Stimulated activated CD8-positive, alpha-beta memory T cell treated with anti-CD3 and anti-CD28 coated beads, Interleukin-15, amount 100 ng/mL, for 4 hours (primary cell): ENCODE measurements at regions not wholly inside any gene's neighbourhood (a gene's known extent, or its start where the extent isn't known, plus 50 kb on each side); places are given as distances from the start of the nearest gene placed in this dataset.
"Not testable (repeated sequence)": the region's sequence is repeated elsewhere in the genome, so short reads cannot be mapped to it uniquely, and the experiment has no call there.

Source experiments
- DNase-seq, 2 donors: peaks; one replicate each; pipeline ENCODE4 v3.0.0-alpha.2; 2020; ENCODE audit warnings: low read depth in 2 of 2

GRCh38 chr5:40137223-40137622 lies 542.5 kb upstream of the PTGER4 start:
- DNase-seq, result no peak

GRCh38 chr5:40134883-40135520 lies 544.7 kb upstream of the PTGER4 start:
- no peak for DNase-seq

- DNase-seq, result no peak
Measured at GRCh38 chr5:40124367-40124766, 555.3 kb upstream of the PTGER4 start.

GRCh38 chr5:40121236-40121635 lies 558.5 kb upstream of the PTGER4 start:
- no peak for DNase-seq

- no peak for DNase-seq
Measured at GRCh38 chr5:40112875-40113274, 566.8 kb upstream of the PTGER4 start.

- DNase-seq, result not testable (repeated sequence)
Measured at GRCh38 chr5:40111036-40111435, 568.7 kb upstream of the PTGER4 start.

GRCh38 chr5:40108764-40109390 lies 570.8 kb upstream of the PTGER4 start:
- not testable (repeated sequence) for DNase-seq

GRCh38 chr5:40107786-40108185 lies 571.9 kb upstream of the PTGER4 start:
- DNase-seq, result not testable (repeated sequence)

GRCh38 chr5:40106847-40107246 lies 572.9 kb upstream of the PTGER4 start:
- DNase-seq, result no peak

GRCh38 chr5:40098313-40098712 lies 581.4 kb upstream of the PTGER4 start:
- no peak for DNase-seq

- DNase-seq, result no peak
Measured at GRCh38 chr5:40093550-40093949, 586.2 kb upstream of the PTGER4 start.

- no peak for DNase-seq
Measured at GRCh38 chr5:40089269-40089668, 590.4 kb upstream of the PTGER4 start.

GRCh38 chr5:40084614-40085013 lies 595.1 kb upstream of the PTGER4 start:
- DNase-seq, result no peak

GRCh38 chr5:40082313-40082712 lies 597.4 kb upstream of the PTGER4 start:
- DNase-seq, result no peak

GRCh38 chr5:40080191-40080590 lies 599.5 kb upstream of the PTGER4 start:
- DNase-seq, result no peak

GRCh38 chr5:40078898-40079575 lies 600.7 kb upstream of the PTGER4 start:
- no peak for DNase-seq

GRCh38 chr5:40074826-40075225 lies 604.9 kb upstream of the PTGER4 start:
- DNase-seq, result no peak

- DNase-seq, result no peak
Measured at GRCh38 chr5:40073927-40074326, 605.8 kb upstream of the PTGER4 start.

GRCh38 chr5:40071870-40072269 lies 607.8 kb upstream of the PTGER4 start:
- DNase-seq, result no peak

GRCh38 chr5:40066616-40067015 lies 613.1 kb upstream of the PTGER4 start:
- no peak for DNase-seq

GRCh38 chr5:40052808-40053207 lies 626.9 kb upstream of the PTGER4 start:
- no peak for DNase-seq

GRCh38 chr5:40046792-40047191 lies 622.0 kb upstream of the DAB2 start:
- DNase-seq, result no peak

GRCh38 chr5:40045429-40045828 lies 620.6 kb upstream of the DAB2 start:
- DNase-seq, result no peak
